ENCODE measurements at regions not wholly inside any gene's neighbourhood (a gene's known extent, or its start where the extent isn't known, plus 50 kb on each side); places are given as distances from the start of the nearest gene placed in this dataset.

GRCh38 chr5:98121036-98121936 lies 652.2 kb upstream of the RGMB start:
- TF ChIP-seq EZH2phosphoT487 (IDR thresholded peaks at IDR 0.05; ENCODE audit: low read depth, severe bottlenecking, unreplicated experiment) (no peak), CTCF (IDR thresholded peaks at IDR 0.05; ENCODE audit: poor library complexity) (no peak), EZH2 (IDR thresholded peaks at IDR 0.05; ENCODE audit: borderline replicate concordance) (no peak)
